ENCODE measurements at regions not wholly inside any gene's neighbourhood (a gene's known extent, or its start where the extent isn't known, plus 50 kb on each side); places are given as distances from the start of the nearest gene placed in this dataset.
"Not testable (repeated sequence)": the region's sequence is repeated elsewhere in the genome, so short reads cannot be mapped to it uniquely, and the experiment has no call there.

- DNase-seq: no peak
- Histone ChIP-seq H3K9me2 (replicated peaks; ENCODE audit: insufficient read depth, low read length) (no peaks in the 10 kb centered on the region), H3K36me3 (ENCODE audit: insufficient read depth, low read length) (no peaks in the 10 kb centered on the region), H3K4me3 (ENCODE audit: low read length) (no peak overlapping the region), H3K79me2 (ENCODE audit: low read length) (no peaks in the 10 kb centered on the region), H3K27ac (ENCODE audit: low read length) (no peak overlapping the region), H3K9ac (ENCODE audit: low read length) (no peak overlapping the region), H3K4me1 (ENCODE audit: low read length) (no peaks in the 10 kb centered on the region), H3K9me3 (ENCODE audit: low read length) (peaks cover 27% of the 10 kb centered on the region), H4K20me1 (ENCODE audit: insufficient read depth, low read depth, low read length) (no peaks in the 10 kb centered on the region), H2AFZ (ENCODE audit: low read length) (no peak overlapping the region), H3K27me3 (ENCODE audit: low read length) (no peaks in the 10 kb centered on the region), H3K4me2 (ENCODE audit: low read depth, low read length, poor library complexity, severe bottlenecking) (no peak overlapping the region)
Observed at GRCh38 chrX:82692991-82693390, 815.1 kb upstream of the POU3F4 start.

- Histone ChIP-seq H3K27ac (ENCODE audit: low read length) (no peak overlapping the region), H3K9ac (ENCODE audit: low read length) (no peak overlapping the region), H3K79me2 (ENCODE audit: low read length) (no peaks in the 10 kb centered on the region), H3K4me1 (ENCODE audit: low read length) (no peaks in the 10 kb centered on the region), H3K4me3 (ENCODE audit: low read length) (no peak overlapping the region), H2AFZ (ENCODE audit: low read length) (no peak overlapping the region), H4K20me1 (ENCODE audit: insufficient read depth, low read depth, low read length) (no peaks in the 10 kb centered on the region), H3K9me3 (ENCODE audit: low read length) (peaks cover 18% of the 10 kb centered on the region), H3K27me3 (ENCODE audit: low read length) (no peaks in the 10 kb centered on the region), H3K36me3 (ENCODE audit: insufficient read depth, low read length) (no peaks in the 10 kb centered on the region), H3K4me2 (ENCODE audit: low read depth, low read length, poor library complexity, severe bottlenecking) (no peak overlapping the region), H3K9me2 (replicated peaks; ENCODE audit: insufficient read depth, low read length) (no peaks in the 10 kb centered on the region)
- DNase-seq: no peak
Observed at GRCh38 chrX:82695066-82695465, 813.0 kb upstream of the POU3F4 start.

DNA sequence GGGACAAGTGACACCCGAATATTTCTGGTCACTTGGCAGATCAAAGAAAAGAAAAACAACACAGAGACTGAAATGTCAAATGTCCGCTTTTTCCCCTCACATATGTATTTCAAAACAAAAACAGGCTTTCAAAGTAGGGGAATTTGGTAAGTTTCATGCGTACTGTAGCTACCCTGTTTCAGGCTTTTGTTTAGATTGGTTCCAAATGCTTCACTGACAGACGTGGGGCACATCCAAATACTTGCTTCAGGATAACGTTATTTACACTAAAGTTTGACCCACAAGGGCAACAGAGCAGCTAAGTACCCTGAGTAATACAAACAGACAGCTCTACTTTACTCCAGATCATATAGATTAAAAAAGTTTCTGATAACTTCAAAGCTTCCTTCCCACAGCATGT is 804.5 kb upstream of the POU3F4 start:
- 0 out of 2 replicates have a peak, but pooled peaks cover 3% of the 10 kb centered on the region for H3K9me2 ChIP-seq (replicated peaks; ENCODE audit: insufficient read depth, low read length)
- 0 out of 2 replicates have a peak, but pooled peaks cover 2% of the 10 kb centered on the region for H3K9me3 ChIP-seq (ENCODE audit: low read length)
- no peak overlapping the region for H3K4me2 ChIP-seq (ENCODE audit: low read depth, low read length, poor library complexity, severe bottlenecking)
- DNase-seq: no peak
- H3K27ac ChIP-seq (ENCODE audit: low read length): no peak overlapping the region
- no peaks in the 10 kb centered on the region for H3K36me3 ChIP-seq (ENCODE audit: insufficient read depth, low read length)
- H4K20me1 ChIP-seq (ENCODE audit: insufficient read depth, low read depth, low read length): no peaks in the 10 kb centered on the region
- no peak overlapping the region for H2AFZ ChIP-seq (ENCODE audit: low read length)
- no peaks in the 10 kb centered on the region for H3K4me1 ChIP-seq (ENCODE audit: low read length)
- no peak overlapping the region for H3K4me3 ChIP-seq (ENCODE audit: low read length)
- no peaks in the 10 kb centered on the region for H3K79me2 ChIP-seq (ENCODE audit: low read length)
- no peaks in the 10 kb centered on the region for H3K27me3 ChIP-seq (ENCODE audit: low read length)
- no peak overlapping the region for H3K9ac ChIP-seq (ENCODE audit: low read length)

- Histone ChIP-seq H3K4me3 (ENCODE audit: low read length) (no peak overlapping the region), H3K4me2 (ENCODE audit: low read depth, low read length, poor library complexity, severe bottlenecking) (no peak overlapping the region), H3K9me2 (replicated peaks; ENCODE audit: insufficient read depth, low read length) (no peaks in the 10 kb centered on the region), H3K27ac (ENCODE audit: low read length) (no peak overlapping the region), H3K9me3 (ENCODE audit: low read length) (peaks cover 9% of the 10 kb centered on the region; the same call in 1 of the 2 replicates), H3K9ac (ENCODE audit: low read length) (no peak overlapping the region), H3K4me1 (ENCODE audit: low read length) (no peaks in the 10 kb centered on the region), H3K79me2 (ENCODE audit: low read length) (no peaks in the 10 kb centered on the region), H4K20me1 (ENCODE audit: insufficient read depth, low read depth, low read length) (no peaks in the 10 kb centered on the region), H2AFZ (ENCODE audit: low read length) (no peak overlapping the region), H3K36me3 (ENCODE audit: insufficient read depth, low read length) (no peaks in the 10 kb centered on the region), H3K27me3 (ENCODE audit: low read length) (no peaks in the 10 kb centered on the region)
- DNase-seq: no peak
Observed at GRCh38 chrX:82711457-82711856, 796.6 kb upstream of the POU3F4 start.

- Histone ChIP-seq H3K27me3 (ENCODE audit: low read length) (no peaks in the 10 kb centered on the region), H3K9me2 (replicated peaks; ENCODE audit: insufficient read depth, low read length) (no peaks in the 10 kb centered on the region), H3K4me1 (ENCODE audit: low read length) (no peaks in the 10 kb centered on the region), H3K79me2 (ENCODE audit: low read length) (no peaks in the 10 kb centered on the region), H2AFZ (ENCODE audit: low read length) (no peak overlapping the region; the same call in 1 of the 2 replicates), H3K4me3 (ENCODE audit: low read length) (no peak overlapping the region), H3K36me3 (ENCODE audit: insufficient read depth, low read length) (no peaks in the 10 kb centered on the region), H3K9ac (ENCODE audit: low read length) (no peak overlapping the region), H3K4me2 (ENCODE audit: low read depth, low read length, poor library complexity, severe bottlenecking) (no peak overlapping the region), H4K20me1 (ENCODE audit: insufficient read depth, low read depth, low read length) (no peaks in the 10 kb centered on the region), H3K9me3 (ENCODE audit: low read length) (peaks cover 31% of the 10 kb centered on the region), H3K27ac (ENCODE audit: low read length) (no peak overlapping the region)
- no peak for DNase-seq
Observed at GRCh38 chrX:82721891-82722290, 786.2 kb upstream of the POU3F4 start.

DNA sequence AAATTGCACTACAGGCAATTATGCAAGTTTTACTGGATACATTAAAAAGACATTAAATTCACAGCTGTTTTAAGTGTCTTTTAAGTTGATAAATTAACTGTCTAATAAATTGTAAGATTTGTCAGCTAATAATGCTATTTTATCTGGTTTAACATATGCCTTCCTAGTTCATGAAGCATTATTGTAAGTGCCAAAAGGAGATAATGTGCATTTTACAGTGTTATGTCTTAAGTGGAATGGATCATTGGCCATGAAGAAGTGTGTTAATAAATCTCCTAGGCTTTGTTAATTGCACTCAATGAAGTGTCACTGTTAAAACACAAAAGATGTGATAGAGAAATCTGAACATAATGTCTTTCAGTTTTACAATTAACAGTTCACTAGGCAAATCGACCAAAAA is 784.3 kb upstream of the POU3F4 start:
- no peak overlapping the region for H3K4me3 ChIP-seq (ENCODE audit: low read length)
- no peaks in the 10 kb centered on the region for H3K36me3 ChIP-seq (ENCODE audit: insufficient read depth, low read length)
- DNase-seq: no peak
- H3K9me3 ChIP-seq (ENCODE audit: low read length): peaks cover 18% of the 10 kb centered on the region
- no peaks in the 10 kb centered on the region for H3K27me3 ChIP-seq (ENCODE audit: low read length)
- no peaks in the 10 kb centered on the region for H4K20me1 ChIP-seq (ENCODE audit: insufficient read depth, low read depth, low read length)
- H3K4me2 ChIP-seq (ENCODE audit: low read depth, low read length, poor library complexity, severe bottlenecking): no peak overlapping the region
- H3K4me1 ChIP-seq (ENCODE audit: low read length): no peaks in the 10 kb centered on the region
- no peak overlapping the region for H3K9ac ChIP-seq (ENCODE audit: low read length)
- no peak overlapping the region for H3K27ac ChIP-seq (ENCODE audit: low read length)
- no peaks in the 10 kb centered on the region for H3K79me2 ChIP-seq (ENCODE audit: low read length)
- H2AFZ ChIP-seq (ENCODE audit: low read length): no peak overlapping the region
- no peaks in the 10 kb centered on the region for H3K9me2 ChIP-seq (replicated peaks; ENCODE audit: insufficient read depth, low read length)

- not testable (repeated sequence) for H3K4me1 ChIP-seq (ENCODE audit: low read length); H3K27ac ChIP-seq (ENCODE audit: low read length); H3K36me3 ChIP-seq (ENCODE audit: insufficient read depth, low read length); H3K4me2 ChIP-seq (ENCODE audit: low read depth, low read length, poor library complexity, severe bottlenecking); H3K9ac ChIP-seq (ENCODE audit: low read length); DNase-seq; H3K9me2 ChIP-seq (replicated peaks; ENCODE audit: insufficient read depth, low read length); H3K27me3 ChIP-seq (ENCODE audit: low read length); H2AFZ ChIP-seq (ENCODE audit: low read length); H3K79me2 ChIP-seq (ENCODE audit: low read length); H3K4me3 ChIP-seq (ENCODE audit: low read length); H4K20me1 ChIP-seq (ENCODE audit: insufficient read depth, low read depth, low read length)
- peaks cover 18% of the 10 kb centered on the region for H3K9me3 ChIP-seq (ENCODE audit: low read length)
Observed at GRCh38 chrX:82727436-82727835, 780.7 kb upstream of the POU3F4 start.

DNA sequence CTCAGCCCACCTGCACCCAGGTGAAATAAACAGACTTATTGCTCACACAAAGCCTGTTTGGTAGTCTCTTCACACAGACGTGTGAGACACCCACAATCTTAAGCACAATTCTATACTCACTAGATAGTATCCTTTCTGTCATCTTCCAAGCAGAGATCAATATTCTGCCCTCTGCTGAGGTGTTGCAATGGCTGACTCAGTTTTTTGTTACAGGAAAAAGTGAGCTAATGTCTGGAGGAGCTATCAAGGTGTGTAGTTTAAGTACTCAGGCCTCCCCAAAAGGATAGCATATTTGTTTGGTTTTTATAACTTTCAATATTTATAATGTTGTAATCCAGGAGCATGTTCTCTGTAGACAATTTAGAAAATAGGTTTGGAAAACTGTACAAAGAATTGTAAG is 775.2 kb upstream of the POU3F4 start:
- Histone ChIP-seq H3K36me3 (ENCODE audit: insufficient read depth, low read length) (no peaks in the 10 kb centered on the region), H3K27me3 (ENCODE audit: low read length) (no peaks in the 10 kb centered on the region), H3K4me2 (ENCODE audit: low read depth, low read length, poor library complexity, severe bottlenecking) (no peak overlapping the region), H3K9ac (ENCODE audit: low read length) (no peak overlapping the region), H3K4me1 (ENCODE audit: low read length) (no peaks in the 10 kb centered on the region), H4K20me1 (ENCODE audit: insufficient read depth, low read depth, low read length) (no peaks in the 10 kb centered on the region), H3K9me3 (ENCODE audit: low read length) (peaks cover 4% of the 10 kb centered on the region), H3K27ac (ENCODE audit: low read length) (no peak overlapping the region), H2AFZ (ENCODE audit: low read length) (no peak overlapping the region), H3K4me3 (ENCODE audit: low read length) (no peak overlapping the region), H3K79me2 (ENCODE audit: low read length) (no peaks in the 10 kb centered on the region), H3K9me2 (replicated peaks; ENCODE audit: insufficient read depth, low read length) (no peaks in the 10 kb centered on the region)
- no peak for DNase-seq

DNA sequence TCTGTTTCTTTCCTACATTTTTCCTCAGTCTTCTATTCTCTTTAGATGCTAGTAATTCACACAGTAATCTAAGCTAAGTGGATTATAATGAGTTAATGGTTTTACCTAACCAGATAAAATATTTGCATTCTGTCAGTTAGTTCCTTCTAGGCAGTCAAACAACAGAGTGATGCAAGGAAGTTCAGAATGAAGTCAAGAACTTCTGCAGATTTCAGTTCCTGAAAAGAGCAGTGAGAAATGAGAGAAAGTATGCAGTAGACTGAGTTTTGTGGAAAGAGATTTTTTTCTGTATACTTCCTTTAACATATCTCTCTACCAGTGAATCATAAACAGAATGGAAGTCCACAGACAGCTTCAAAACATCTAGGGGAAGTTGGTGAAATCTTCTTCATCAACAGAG is 774.0 kb upstream of the POU3F4 start:
- Histone ChIP-seq H3K9me2 (replicated peaks; ENCODE audit: insufficient read depth, low read length) (no peaks in the 10 kb centered on the region), H3K27ac (ENCODE audit: low read length) (no peak overlapping the region), H3K9ac (ENCODE audit: low read length) (no peak overlapping the region), H3K79me2 (ENCODE audit: low read length) (no peaks in the 10 kb centered on the region), H3K4me2 (ENCODE audit: low read depth, low read length, poor library complexity, severe bottlenecking) (no peak overlapping the region), H4K20me1 (ENCODE audit: insufficient read depth, low read depth, low read length) (no peaks in the 10 kb centered on the region), H3K4me3 (ENCODE audit: low read length) (no peak overlapping the region), H3K4me1 (ENCODE audit: low read length) (no peaks in the 10 kb centered on the region), H3K9me3 (ENCODE audit: low read length) (peaks cover 4% of the 10 kb centered on the region), H2AFZ (ENCODE audit: low read length) (no peak overlapping the region), H3K27me3 (ENCODE audit: low read length) (no peaks in the 10 kb centered on the region), H3K36me3 (ENCODE audit: insufficient read depth, low read length) (no peaks in the 10 kb centered on the region)
- no peak for DNase-seq
